ENCODE measurements at regions not wholly inside any gene's neighbourhood (a gene's known extent, or its start where the extent isn't known, plus 50 kb on each side); places are given as distances from the start of the nearest gene placed in this dataset.

GRCh38 chr15:70179309-70179892 is 81.7 kb upstream of the TLE3 start:
- Histone ChIP-seq H3K4me3 (no peak overlapping the region), H3K36me3 (no peaks in the 10 kb centered on the region), H3K4me1 (no peaks in the 10 kb centered on the region), H3K9me3 (no peaks in the 10 kb centered on the region), H3K27me3 (peaks cover 0 to 5% (median 0%) of the 10 kb centered on the region in 9 donors), H3K27ac (no peak overlapping the region)
- 88 to 97% (median 91%) methylated on average over 1 of the region's 1 CpG for WGBS, 4 donors
- TF ChIP-seq POLR2A (IDR thresholded peaks at IDR 0.05) = no peak
- TF ChIP-seq, protein P1, sequence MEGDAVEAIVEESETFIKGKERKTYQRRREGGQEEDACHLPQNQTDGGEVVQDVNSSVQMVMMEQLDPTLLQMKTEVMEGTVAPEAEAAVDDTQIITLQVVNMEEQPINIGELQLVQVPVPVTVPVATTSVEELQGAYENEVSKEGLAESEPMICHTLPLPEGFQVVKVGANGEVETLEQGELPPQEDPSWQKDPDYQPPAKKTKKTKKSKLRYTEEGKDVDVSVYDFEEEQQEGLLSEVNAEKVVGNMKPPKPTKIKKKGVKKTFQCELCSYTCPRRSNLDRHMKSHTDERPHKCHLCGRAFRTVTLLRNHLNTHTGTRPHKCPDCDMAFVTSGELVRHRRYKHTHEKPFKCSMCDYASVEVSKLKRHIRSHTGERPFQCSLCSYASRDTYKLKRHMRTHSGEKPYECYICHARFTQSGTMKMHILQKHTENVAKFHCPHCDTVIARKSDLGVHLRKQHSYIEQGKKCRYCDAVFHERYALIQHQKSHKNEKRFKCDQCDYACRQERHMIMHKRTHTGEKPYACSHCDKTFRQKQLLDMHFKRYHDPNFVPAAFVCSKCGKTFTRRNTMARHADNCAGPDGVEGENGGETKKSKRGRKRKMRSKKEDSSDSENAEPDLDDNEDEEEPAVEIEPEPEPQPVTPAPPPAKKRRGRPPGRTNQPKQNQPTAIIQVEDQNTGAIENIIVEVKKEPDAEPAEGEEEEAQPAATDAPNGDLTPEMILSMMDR (IDR thresholded peaks at IDR 0.05) = no peak
- DNase-seq = no peak
- ATAC-seq = no peak
- intact Hi-C loops (cut with DNase I) = no loop called here

DNA sequence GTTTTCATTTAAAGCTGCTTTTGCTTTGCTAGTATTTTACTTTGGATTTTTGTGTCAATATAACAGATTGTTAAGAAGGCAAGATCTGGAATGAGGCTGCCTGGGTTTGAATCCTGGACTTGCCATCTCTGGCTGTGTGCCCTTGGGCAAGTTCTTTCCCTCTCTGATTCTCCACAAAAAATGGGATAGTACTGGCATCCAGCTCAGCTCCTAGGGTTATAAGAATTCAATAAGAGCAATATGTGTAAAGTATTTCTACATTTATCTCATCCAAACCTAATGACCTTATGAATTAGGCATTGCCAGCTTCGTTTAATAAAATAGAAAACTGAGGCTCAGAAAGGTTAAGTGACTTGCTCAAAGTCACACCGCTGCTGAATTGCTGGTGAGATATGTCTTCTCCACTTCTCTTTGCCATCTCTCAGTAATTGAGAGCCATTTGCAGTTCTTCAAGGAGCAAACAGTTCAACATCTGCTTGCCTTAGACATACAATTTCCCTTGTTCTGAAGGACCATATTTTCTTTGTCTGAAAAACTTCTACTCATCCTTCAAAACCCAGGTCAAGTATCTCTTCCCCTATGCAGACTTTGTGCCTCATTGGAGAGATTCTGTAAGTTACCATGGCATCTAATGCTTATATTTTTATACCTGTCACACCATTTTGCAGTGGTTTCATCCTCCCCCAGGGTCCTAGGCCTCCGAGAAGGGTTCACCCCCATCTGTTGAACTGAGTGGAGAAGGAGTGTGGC is 80.8 kb upstream of the TLE3 start:
- intact Hi-C loops (cut with DNase I) = no loop called here
- no peaks in the 10 kb centered on the region for H3K4me1 ChIP-seq
- no peaks in the 10 kb centered on the region for H3K36me3 ChIP-seq
- peaks cover 0 to 11% (median 0%) of the 10 kb centered on the region in 9 donors for H3K27me3 ChIP-seq
- ATAC-seq (no peak), DNase-seq (no peak)
- WGBS, 4 donors = 96 to 99% (median 97%) methylated on average over 3 of the region's 3 CpGs
- H3K9me3 ChIP-seq = no peaks in the 10 kb centered on the region
- H3K4me3 ChIP-seq = no peak overlapping the region
- H3K27ac ChIP-seq = no peak overlapping the region
- no peak for TF ChIP-seq POLR2A (IDR thresholded peaks at IDR 0.05)
- TF ChIP-seq, protein P1 (IDR thresholded peaks at IDR 0.05) = no peak

DNA sequence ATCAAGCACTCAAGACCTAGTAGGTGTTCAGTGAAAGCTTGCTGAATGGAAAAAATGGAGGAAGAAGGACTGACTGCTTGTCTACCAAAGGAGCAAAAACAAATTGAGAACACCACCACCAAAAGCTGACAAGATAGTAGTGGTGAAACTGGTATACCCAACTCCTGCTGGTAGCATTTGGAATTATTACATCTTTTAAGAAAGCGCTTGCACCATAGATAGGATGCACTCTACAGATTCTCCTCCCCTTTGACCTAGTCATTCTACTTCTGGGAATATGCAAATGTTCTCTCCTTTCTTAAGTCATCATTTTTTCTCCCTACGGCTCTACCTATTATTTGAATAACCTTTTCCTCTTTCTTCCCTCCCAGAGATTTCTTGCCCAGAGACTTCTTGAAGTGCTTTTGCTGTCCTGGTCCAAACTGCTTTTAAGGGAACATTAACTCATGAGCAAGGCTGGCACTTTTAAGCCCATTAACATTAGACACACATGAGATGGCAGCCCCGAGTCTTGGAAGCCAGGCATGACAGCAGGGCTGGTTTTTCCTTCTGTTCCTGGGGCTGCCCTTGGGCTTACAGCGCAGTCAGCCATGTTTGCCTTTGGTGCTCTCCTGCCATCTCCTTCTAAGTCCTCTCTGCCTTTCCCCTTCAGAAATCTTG is 75.0 kb upstream of the TLE3 start:
- DNase-seq (no peak), ATAC-seq (no peak)
- WGBS, 4 donors = 88 to 96% (median 92%) methylated on average over 4 of the region's 4 CpGs
- Histone ChIP-seq H3K4me3 (no peak overlapping the region), H3K36me3 (no peaks in the 10 kb centered on the region), H3K27ac (no peak overlapping the region), H3K27me3 (peaks cover 0 to 11% (median 0%) of the 10 kb centered on the region in 9 donors), H3K9me3 (no peaks in the 10 kb centered on the region), H3K4me1 (peaks cover 0 to 10% (median 0%) of the 10 kb centered on the region in 12 donors)
- intact Hi-C loops (cut with DNase I) = loop anchor here in 1 of 10 donors (5.0 kb wide), 1 partner anchor 60 kb away; no protein-coding TSS in a partner anchor
- TF ChIP-seq, protein P1 (IDR thresholded peaks at IDR 0.05) = no peak
- no peak for TF ChIP-seq POLR2A (IDR thresholded peaks at IDR 0.05)

DNA sequence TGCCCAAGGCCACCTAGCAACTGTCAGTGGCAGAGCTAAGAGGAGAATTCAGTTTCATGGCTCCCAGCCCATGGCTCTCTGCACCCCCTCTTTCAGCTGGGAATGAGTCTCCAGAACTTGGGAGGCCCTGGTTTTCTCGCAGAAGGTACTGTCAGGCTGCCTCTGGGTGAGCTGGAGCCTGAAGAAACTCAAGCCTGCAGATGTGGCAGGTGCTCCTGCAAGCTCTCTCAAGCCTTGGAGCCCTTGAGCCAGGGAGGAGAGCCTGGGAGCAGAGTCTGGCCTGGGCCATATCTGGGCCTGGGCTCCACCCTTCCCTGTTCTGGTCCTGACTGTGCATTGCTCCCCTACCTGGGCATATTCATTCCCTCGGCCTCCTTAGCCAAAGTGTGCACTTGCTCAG is 74.4 kb upstream of the TLE3 start:
- TF ChIP-seq POLR2A (IDR thresholded peaks at IDR 0.05) = no peak
- TF ChIP-seq, protein P1 (IDR thresholded peaks at IDR 0.05) = no peak
- ATAC-seq (no peak), DNase-seq (no peak)
- intact Hi-C loops (cut with DNase I) = loop anchor here in 1 of 10 donors (5.0 kb wide), 1 partner anchor 60 kb away; no protein-coding TSS in a partner anchor
- Histone ChIP-seq H3K9me3 (no peaks in the 10 kb centered on the region), H3K27ac (no peak overlapping the region), H3K4me1 (peaks cover 0 to 10% (median under 1%) of the 10 kb centered on the region in 12 donors), H3K27me3 (peaks cover 0 to 11% (median 0%) of the 10 kb centered on the region in 9 donors), H3K4me3 (no peak overlapping the region), H3K36me3 (no peaks in the 10 kb centered on the region)
- WGBS, 4 donors = 90 to 99% (median 95%) methylated on average over 2 of the region's 2 CpGs

All from heart left ventricle (tissue), 16 donors.